ENCODE measurements at regions not wholly inside any gene's neighbourhood (a gene's known extent, or its start where the extent isn't known, plus 50 kb on each side); places are given as distances from the start of the nearest gene placed in this dataset.
A peak's percentile ranks its signal among the peaks of the same experiment; 100 is the strongest.

GRCh38 chr16:65457084-65457483, 335.2 kb upstream of the CDH11 start:
- Histone ChIP-seq H3K9me3 (ENCODE audit: insufficient read depth in 2 of 2, low read depth in 1 of 2, low read length in 1 of 2) (no peaks in the 10 kb centered on the region), H3K4me3 (ENCODE audit: extremely low read depth in 1 of 4, insufficient read depth in 2 of 4, low read depth in 3 of 4, low read length in 4 of 4) (no peak overlapping the region), H3K36me3 (ENCODE audit: control insufficient read depth in 2 of 4, insufficient read depth in 4 of 4, low read length in 3 of 4) (no peaks in the 10 kb centered on the region), H3K27me3 (replicated peaks in 1 of 4; ENCODE audit: control insufficient read depth in 3 of 4, extremely low read depth in 1 of 4, insufficient read depth in 3 of 4, low read length in 3 of 4) (no peaks in the 10 kb centered on the region), H4K91ac (replicated peaks; ENCODE audit: insufficient read length, low read length) (no peak overlapping the region), H4K8ac (ENCODE audit: extremely low read depth, insufficient read depth, low read length) (no peak overlapping the region), H3K18ac (ENCODE audit: extremely low read depth, low read length) (no peak overlapping the region), H2BK120ac (replicated peaks; ENCODE audit: low read depth, low read length) (no peak overlapping the region), H4K5ac (ENCODE audit: insufficient read length, low read depth, low read length) (no peak overlapping the region), H3K79me1 (ENCODE audit: low read depth, low read length) (no peaks in the 10 kb centered on the region), H3K4me1 (replicated peaks in 1 of 4; ENCODE audit: control insufficient read depth in 3 of 4, insufficient read depth in 4 of 4, low read length in 3 of 4) (no peaks in the 10 kb centered on the region), H3K23me2 (ENCODE audit: low read depth, low read length) (no peaks in the 10 kb centered on the region), H3K23ac (ENCODE audit: insufficient read length) (no peak overlapping the region), H3K4ac (replicated peaks; ENCODE audit: insufficient read length, low read depth, low read length) (no peak overlapping the region), H3K4me2 (ENCODE audit: insufficient read depth in 1 of 2, low read depth in 2 of 2, low read length in 2 of 2) (no peak overlapping the region), H3K27ac (ENCODE audit: low read depth, low read length) (no peak overlapping the region), H2BK5ac (ENCODE audit: low read depth, low read length) (no peak overlapping the region), H2AK5ac (ENCODE audit: low read depth, low read length) (no peak overlapping the region), H2BK12ac (ENCODE audit: low read depth, low read length) (no peak overlapping the region), H3K79me2 (ENCODE audit: control insufficient read depth in 1 of 2, insufficient read depth in 2 of 2, low read length in 2 of 2) (no peaks in the 10 kb centered on the region), H3K56ac (replicated peaks; ENCODE audit: insufficient read length, low read depth, low read length) (peak overlapping the region; percentile 5), H3K9ac (replicated peaks in 1 of 4; ENCODE audit: extremely low read depth in 1 of 4, low read depth in 3 of 4, low read length in 3 of 4) (no peak overlapping the region), H2AFZ (ENCODE audit: low read length) (no peak overlapping the region), H3K14ac (ENCODE audit: insufficient read length) (no peak overlapping the region), H4K20me1 (replicated peaks in 1 of 2; ENCODE audit: control insufficient read depth in 1 of 2, insufficient read depth in 2 of 2, low read length in 2 of 2) (no peaks in the 10 kb centered on the region), H2BK15ac (ENCODE audit: low read length) (no peak overlapping the region), H2BK20ac (ENCODE audit: low read length) (no peak overlapping the region)
- POLR2A ChIA-PET (ENCODE audit: partially characterized antibody) = no interaction called here
- WGBS, 2 experiments (ENCODE audit: extremely low coverage in 1 of 2, insufficient coverage in 1 of 2, insufficient read length in 1 of 2, insufficient replicate concordance in 2 of 2, low coverage in 1 of 2, low lambda C conversion rate in 2 of 2, missing lambda C conversion rate in 1 of 2) = 79% methylated on average over 2 of the region's 2 CpGs; no CpG with 5 or more reads in 1 of the 2 experiments
- CTCF ChIA-PET (ENCODE audit: partially characterized antibody) = no interaction called here
- DNase-seq (ENCODE audit: low read depth in 1 of 2, low spot score in 2 of 2) = no peak
- FAIRE-seq = no peak
- TF ChIP-seq KDM4A (IDR thresholded peaks at IDR 0.05; ENCODE audit: low read depth, low read length, severe bottlenecking) (no peak), SUZ12 (IDR thresholded peaks at IDR 0.05; ENCODE audit: low read length) (no peak), CHD1 (IDR thresholded peaks at IDR 0.05; ENCODE audit: low read depth, low read length) (no peak), ATF3 (IDR thresholded peaks at IDR 0.05; ENCODE audit: insufficient read depth, low read depth, low read length) (no peak), CHD2 (IDR thresholded peaks at IDR 0.05; ENCODE audit: low read length) (no peak), TCF12 (IDR thresholded peaks at IDR 0.05; ENCODE audit: low read depth, low read length) (no peak), EZH2 (IDR thresholded peaks at IDR 0.05; ENCODE audit: low read depth, low read length, severe bottlenecking) (no peak), SAP30 (IDR thresholded peaks at IDR 0.05; ENCODE audit: insufficient read depth, insufficient replicate concordance, low read length) (no peak), MAX (IDR thresholded peaks at IDR 0.05) (no peak), CBX8 (IDR thresholded peaks at IDR 0.05; ENCODE audit: borderline replicate concordance, low read depth, low read length) (no peak), KDM1A (IDR thresholded peaks at IDR 0.05; ENCODE audit: borderline replicate concordance, low read length) (no peak), RAD21 (IDR thresholded peaks at IDR 0.05 in 1 of 2, conservative IDR thresholded peaks at IDR 0.05 in 1 of 2; ENCODE audit: low read depth in 2 of 2, low read length in 2 of 2) (no peak)

Measured in H1 (cell line).